HG03342 (cell line): ENCODE measurements at regions not wholly inside any gene's neighbourhood (a gene's known extent, or its start where the extent isn't known, plus 50 kb on each side); places are given as distances from the start of the nearest gene placed in this dataset.
"Not testable (repeated sequence)": the region's sequence is repeated elsewhere in the genome, so short reads cannot be mapped to it uniquely, and the experiment has no call there.

ENCODE experiments used
- ATAC-seq: cut with Tn5 transposase; IDR thresholded peaks from one replicate; pipeline ENCODE4 v1.9.1; 2021; ENCODE audit warnings: mild to moderate bottlenecking, moderate library complexity; ENCODE audit not compliant: unreplicated experiment

DNA sequence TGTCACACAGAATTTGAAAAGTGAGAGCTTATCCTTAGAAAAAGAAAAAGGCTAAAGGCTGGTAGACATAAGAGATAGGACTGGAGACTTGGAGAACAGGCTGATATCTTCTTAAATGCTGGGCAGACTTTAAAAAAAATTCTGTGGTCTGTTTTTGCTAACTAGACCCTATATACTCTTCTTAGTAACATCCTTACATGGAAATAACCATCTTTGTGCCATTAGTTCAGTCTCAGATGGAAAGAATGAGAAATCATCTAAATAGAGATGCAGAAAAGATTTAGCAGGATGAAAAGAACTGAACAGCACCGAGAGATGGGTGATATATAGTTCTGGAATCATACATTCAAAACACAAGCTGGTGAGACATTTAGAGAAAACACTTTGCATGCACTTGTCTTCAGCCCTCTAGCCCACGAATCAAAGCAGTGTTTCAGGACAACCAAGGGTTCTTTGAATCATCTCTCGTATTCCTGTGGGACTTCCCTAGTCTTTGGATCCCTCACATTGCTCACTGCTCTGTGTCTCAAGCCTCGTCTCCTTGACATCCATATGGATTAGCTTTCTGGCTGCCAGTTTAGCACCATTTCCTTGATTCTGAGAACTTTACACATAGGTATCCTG lies 93.0 kb upstream of the LYSMD4 start:
- no peak for ATAC-seq

DNA sequence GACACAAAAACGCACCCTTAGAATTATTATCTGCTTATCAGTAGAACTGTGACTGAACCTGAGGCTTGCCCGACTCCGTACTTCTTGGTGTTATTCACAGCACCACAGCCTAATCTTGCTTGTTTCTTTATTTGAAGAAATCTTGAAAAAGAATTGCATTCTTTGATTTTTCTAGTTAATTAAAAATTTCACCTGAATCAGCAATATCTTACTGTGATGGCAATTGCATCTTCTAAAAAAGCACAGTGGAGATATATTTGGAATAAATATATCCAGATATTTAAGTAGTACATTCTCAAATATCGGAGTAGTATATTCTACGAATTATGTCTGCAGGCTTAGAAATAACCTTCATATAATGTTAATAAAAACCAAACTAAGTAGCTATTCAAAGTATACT lies 90.1 kb upstream of the LYSMD4 start:
- ATAC-seq: no peak

DNA sequence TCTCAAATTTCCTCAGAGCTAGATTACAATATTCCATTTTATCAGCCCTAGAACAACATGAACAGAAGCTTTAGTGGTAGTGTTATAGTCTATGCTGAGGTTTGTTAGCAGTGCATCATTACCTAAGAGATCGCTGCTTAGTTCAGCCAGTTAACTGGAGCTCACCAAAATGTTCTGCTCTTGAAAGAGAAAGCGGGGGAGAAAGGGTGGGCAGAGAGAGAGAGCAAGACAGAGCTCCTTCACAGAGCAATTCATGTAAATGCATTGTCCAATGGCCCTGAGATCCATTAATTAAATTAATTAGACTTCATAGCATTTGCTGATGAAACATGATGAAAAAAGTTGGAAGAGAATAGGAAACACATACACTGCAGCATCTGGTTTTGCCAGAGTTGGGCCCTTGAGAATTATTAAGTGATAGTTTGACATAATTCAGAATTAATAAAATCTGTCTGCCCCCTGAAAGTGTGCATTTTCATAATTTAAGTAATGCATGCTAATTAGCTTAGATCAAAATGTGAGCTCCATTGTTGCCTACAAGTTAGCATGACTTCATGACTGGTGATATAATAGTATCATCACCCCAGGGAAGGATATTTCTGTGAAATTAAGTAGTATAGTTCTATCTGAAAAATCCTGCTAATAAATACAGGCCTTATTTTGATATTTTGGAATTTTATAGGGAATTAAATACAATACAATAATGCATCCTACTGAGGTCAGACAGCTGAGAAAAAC lies 86.9 kb upstream of the LYSMD4 start:
- no peak for ATAC-seq

DNA sequence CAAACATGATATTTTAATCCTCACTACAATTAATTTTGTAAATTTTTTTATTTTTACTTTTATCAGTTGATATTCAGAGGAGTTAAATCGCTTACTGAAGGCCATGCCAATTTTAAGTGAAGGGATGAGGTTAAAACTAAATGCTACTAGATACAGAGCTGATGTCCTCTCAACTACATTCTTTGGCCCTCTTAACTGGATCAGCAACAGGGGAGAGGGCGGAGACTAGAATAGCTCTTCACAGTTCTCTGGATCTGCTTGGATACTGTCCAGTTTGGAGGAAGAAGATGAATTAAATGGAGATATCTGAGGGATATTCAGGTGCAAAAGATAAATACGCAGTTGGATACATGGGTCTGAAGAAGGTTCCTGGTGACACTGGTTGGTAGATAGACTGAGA lies 85.6 kb upstream of the LYSMD4 start:
- no peak for ATAC-seq

DNA sequence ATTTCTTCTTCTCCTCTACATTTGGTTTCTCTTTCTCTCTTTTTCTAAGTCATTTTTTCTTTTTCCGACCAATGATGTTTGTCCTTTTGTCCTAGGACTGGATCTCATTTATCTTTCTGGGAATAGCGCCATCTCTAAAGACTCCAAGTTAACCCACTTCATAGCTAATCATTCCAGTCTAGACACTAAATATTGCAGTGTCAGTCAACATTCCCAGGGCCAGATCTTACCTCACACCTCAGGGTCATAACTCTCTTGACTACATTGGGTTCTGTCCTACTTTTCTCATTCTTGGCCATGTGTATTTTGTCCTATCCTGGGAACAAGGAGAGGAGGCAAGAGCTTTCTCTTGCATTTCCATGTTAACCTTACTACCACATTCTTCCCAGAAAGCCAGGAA lies 83.6 kb upstream of the LYSMD4 start:
- ATAC-seq: not testable (repeated sequence)

DNA sequence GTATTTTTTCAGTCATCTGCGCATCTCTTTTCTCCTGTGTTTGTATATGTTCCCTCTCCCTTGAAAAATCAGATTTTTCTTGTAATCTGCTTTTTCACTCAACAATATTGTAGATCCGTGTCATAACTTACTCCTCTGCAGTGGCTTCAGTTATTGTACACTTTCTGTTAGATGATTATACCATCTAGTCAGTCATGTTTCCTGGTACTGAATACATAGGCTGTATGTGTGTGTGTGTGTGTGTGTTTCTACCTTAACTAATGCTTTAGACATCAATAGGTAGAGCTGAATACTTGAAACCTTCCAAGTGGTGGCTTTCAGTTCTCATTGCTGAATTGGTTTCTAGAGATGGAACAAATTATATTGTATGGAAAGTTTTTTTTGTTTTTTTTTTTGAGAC lies 77.4 kb upstream of the LYSMD4 start:
- not testable (repeated sequence) for ATAC-seq

DNA sequence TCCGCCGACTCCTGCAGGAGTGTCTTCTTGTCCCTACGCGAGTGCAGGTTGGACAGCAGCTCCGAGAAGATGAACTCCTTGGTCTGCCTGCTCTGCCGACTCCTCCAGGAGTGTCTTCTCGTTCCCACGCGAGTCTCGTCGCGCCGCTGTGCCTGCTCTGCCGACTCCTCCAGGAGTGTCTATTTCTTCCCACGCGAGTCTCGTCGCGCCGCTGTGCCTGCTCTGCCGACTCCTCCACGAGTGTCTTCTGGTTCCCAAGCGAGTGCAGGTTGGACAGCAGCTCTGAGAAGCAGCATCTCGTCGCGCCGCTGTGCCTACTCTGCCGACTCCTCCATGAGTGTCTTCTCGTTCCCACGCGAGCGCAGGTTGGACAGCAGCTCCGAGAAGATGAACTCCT lies 66.6 kb upstream of the LYSMD4 start:
- not testable (repeated sequence) for ATAC-seq

DNA sequence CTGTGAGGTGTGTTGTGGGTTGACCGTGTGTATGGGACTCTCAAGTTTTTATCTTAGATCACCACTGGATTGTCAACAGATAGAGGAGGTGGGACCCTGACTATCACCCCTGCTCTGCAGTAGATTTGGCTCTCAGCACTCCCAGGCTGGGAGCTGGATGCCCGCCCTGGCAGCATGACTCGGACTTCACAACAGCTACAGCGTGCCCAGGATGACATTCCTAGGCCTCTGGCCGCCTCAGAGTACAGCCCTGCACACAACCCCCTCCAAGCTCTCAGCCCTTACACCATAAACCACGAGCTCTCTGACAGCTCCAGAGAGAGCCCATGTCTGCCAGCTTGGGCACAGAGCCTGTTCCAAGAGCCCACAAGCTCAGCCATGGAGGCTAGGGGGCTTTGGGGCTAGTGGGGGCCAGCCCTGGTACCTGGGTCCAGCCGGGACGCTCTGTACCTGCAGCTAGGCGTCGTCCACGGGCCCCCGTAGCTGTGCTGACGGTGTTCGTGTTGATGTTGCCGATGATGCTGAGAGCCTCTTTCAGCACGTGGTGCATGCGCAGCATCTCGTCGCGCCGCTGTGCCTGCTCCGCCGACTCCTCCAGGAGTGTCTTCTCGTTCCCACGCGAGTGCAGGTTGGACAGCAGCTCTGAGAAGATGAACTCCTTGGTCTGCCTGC lies 66.1 kb upstream of the LYSMD4 start:
- not testable (repeated sequence) for ATAC-seq

DNA sequence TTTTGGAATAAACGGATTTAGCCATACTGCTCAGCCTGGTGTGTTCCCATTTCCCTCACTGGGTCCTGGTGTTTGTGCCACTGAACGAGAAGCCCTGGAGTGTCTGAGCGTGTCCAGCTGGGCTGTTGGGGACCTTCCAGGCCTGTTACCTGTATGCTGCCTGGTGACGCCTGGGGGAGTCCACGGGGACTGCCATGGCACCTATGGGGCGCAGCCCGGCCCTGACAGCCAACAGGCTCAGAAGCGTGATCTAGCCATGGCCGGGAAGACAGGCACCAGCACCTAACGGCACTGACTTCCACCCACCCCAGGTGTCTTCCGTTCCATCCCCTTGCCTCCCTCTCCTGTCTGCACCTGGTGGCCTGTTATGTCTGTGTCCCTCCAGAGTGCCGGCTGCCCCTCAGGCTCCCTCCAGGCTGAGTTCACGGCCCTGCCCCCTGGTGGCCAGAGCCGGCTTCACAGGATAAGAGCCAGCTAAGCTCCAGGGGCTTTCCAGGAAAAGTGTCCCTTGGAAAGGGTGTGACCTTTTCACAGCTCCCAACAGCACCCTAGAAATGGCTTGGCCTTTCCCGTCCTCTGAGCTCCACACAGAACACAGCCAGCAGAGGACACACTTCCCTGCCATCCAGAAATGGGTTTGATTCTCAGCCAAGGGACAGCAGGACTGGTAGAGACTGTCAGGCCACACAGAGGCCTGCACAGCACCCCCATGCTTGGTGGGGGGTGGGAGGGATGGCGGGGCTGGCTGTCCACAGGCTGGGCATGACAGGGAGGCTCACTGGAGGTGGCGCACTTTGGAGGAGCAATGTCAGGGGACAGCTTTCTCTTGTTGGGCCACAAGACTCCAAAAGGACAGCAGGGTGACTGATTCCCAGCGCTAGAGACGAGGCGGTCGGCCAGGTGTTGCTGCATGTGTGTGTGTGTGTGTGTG lies 64.0 kb upstream of the LYSMD4 start:
- ATAC-seq: not testable (repeated sequence)

DNA sequence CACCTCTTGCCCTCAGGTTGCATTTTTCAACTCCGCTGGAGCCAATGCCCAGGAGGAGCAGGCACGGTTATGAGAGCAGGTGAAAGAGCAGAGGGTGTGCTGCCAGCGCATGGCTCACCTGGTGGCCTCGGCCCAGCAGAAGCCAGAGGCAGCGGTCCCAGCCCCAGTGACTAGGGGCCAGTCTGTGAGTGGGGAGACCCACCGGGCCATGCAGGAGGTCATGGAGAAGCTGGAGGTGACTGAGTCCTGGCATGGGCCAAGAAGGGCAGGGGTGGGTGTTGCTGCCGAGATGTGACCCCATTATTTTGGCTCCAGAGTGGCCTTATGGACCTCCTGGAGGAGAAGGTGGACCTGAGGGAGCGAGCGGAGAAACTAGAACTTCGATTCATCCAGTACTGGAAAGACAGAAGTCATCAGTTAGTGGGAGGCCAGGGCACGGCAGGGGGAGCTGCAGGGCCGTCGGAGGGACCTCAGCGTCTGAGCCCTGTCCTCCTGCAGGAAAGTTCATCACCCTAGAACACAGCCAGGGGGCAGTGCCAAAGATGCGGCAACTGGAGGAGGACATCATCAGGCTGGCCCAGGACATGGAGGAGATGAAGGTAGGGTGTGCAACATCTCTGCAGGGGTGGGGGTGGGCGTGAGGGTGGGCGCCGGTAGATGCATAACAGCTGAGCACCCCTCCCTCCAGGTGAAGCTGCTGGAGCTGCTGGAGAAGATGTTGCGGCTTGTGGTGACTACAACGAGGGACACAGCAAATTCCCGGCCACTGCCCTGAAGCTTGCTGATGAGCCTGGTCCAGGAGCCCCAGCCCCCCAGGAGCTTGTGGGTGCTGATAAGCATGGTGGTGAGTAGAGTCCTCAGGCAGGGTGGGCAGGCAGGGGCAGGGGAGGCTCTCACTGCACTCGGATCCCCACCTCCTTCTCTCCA lies 58.9 kb upstream of the LYSMD4 start:
- ATAC-seq: not testable (repeated sequence)

DNA sequence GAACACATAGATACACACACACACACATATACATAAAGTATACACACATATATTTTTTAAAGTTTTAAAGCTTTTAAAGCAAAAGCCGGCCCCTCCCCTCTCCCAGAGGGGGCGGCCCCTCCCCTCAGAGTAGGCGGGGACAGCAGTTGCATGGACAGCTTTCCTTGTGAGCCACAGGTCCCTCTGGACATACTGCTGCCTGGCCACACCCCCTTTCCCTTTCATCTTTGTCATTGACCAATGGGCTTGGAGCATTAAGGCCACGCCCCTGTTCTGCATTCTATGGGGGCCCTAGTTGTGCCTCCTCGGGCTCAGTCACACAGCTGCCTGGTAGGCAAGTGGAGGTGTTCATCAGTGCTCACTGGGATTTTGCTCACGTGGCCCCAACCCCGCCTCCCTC lies 57.5 kb upstream of the LYSMD4 start:
- not testable (repeated sequence) for ATAC-seq

DNA sequence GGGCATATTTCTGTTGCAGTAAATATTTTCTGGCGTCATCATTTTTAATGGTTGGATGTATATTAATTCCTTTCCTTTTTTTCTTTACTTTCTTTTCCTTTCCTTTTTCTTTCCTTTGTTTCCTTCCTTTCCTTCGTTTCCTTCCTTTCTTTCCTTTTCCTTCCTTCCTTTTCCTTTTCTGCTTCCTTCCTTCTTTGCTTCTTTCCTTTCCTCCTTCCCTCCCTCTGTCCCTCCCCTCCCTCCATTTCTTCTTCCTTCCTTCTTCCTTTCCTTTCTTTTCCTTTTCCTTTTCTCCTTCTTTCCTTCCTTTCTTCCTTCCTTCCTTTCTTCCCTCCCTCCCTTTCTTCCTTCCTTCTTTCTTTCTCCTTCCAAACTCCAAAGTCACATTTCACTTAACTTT lies 54.9 kb upstream of the LYSMD4 start:
- ATAC-seq: no peak

DNA sequence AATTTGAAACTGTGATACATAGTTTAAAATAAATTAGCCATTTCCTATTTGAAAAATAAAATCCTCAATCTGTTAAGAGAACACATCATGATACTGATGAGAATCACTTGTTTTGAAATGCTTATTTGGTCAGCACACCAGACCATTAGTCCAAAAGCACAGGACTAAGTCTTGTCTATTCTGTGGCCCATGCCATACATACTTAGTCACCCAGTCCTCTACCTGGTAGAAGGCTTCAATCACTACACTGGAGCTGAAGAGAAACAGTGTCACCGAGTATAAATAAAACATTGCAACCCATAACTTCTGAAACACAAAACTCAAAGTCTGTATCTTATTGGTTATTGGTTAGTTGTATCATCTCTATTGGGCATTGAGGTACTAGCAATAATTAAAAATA lies 51.6 kb upstream of the LYSMD4 start:
- not testable (repeated sequence) for ATAC-seq

DNA sequence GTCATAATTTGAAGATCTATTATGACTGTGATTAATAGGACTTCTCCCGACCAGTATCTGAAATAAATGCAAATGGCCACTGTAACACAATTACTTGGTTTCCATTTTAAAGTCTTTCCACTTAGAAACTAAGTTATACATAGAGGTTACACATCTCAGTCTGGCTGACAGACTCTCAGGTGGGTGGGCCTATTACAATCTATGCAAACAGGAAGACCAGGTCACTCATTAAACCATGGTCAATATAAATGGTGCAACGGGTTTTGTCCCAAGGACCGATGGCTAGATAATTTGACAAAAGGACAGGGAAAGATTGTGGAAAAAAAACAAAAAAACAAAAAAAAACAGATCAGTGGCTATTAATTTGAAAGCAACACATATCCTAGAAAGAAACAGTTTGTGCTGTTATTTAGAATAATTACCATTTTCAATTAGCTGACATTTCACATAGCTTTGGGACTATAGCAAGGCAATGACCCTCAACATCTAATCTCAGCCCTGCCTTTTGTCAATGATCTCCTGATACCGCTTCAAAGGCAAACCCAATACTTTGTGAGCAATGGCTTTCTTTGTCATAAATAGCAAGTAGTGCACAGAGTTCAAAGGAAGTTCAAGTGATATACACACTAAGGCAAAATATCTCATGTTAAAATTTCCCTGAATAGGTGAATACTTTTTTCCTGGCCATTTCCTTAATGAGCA lies 50.8 kb upstream of the LYSMD4 start:
- not testable (repeated sequence) for ATAC-seq
